ENCODE measurements at regions not wholly inside any gene's neighbourhood (a gene's known extent, or its start where the extent isn't known, plus 50 kb on each side); places are given as distances from the start of the nearest gene placed in this dataset.
"Not testable (repeated sequence)": the region's sequence is repeated elsewhere in the genome, so short reads cannot be mapped to it uniquely, and the experiment has no call there.

- in situ Hi-C loops (cut with MboI; ENCODE audit: low sequenced_read_pairs): no loop called here
- H3K4me1 ChIP-seq: no peaks in the 10 kb centered on the region
- H3K36me3 ChIP-seq (replicated peaks): no peaks in the 10 kb centered on the region
- H3K9me3 ChIP-seq: no peaks in the 10 kb centered on the region
- DNase-seq (ENCODE audit: low spot score in 2 of 2): no peak
- H3K4me3 ChIP-seq: no peak overlapping the region
- no peaks in the 10 kb centered on the region for H3K27me3 ChIP-seq (ENCODE audit: low read depth)
These were observed 238.9 kb downstream of the BLID start for GRCh38 chr11:121877152-121877551.

- Histone ChIP-seq H3K36me3 (replicated peaks) (no peaks in the 10 kb centered on the region), H3K9me3 (no peaks in the 10 kb centered on the region), H3K27me3 (ENCODE audit: low read depth) (no peaks in the 10 kb centered on the region), H3K4me3 (no peak overlapping the region), H3K4me1 (no peaks in the 10 kb centered on the region)
- no peak for DNase-seq (ENCODE audit: low spot score in 2 of 2)
- in situ Hi-C loops (cut with MboI; ENCODE audit: low sequenced_read_pairs): no loop called here
These were observed 242.2 kb downstream of the BLID start for GRCh38 chr11:121873766-121874165.

- Histone ChIP-seq H3K4me3 (no peak overlapping the region), H3K36me3 (replicated peaks) (no peaks in the 10 kb centered on the region), H3K9me3 (no peaks in the 10 kb centered on the region), H3K27me3 (ENCODE audit: low read depth) (no peaks in the 10 kb centered on the region; the same call in 1 of the 2 replicates), H3K4me1 (no peaks in the 10 kb centered on the region)
- DNase-seq (ENCODE audit: low spot score in 2 of 2): no peak
- in situ Hi-C loops (cut with MboI; ENCODE audit: low sequenced_read_pairs): no loop called here
These were observed 243.7 kb downstream of the BLID start for GRCh38 chr11:121872356-121872755.

- H3K27me3 ChIP-seq (ENCODE audit: low read depth): no peaks in the 10 kb centered on the region; the same call in 1 of the 2 replicates
- H3K9me3 ChIP-seq: no peaks in the 10 kb centered on the region
- H3K4me3 ChIP-seq: no peak overlapping the region
- H3K36me3 ChIP-seq (replicated peaks): no peaks in the 10 kb centered on the region
- no peak for DNase-seq (ENCODE audit: low spot score in 2 of 2)
- in situ Hi-C loops (cut with MboI; ENCODE audit: low sequenced_read_pairs): no loop called here
- H3K4me1 ChIP-seq: no peaks in the 10 kb centered on the region
These were observed 245.6 kb downstream of the BLID start for GRCh38 chr11:121870206-121871045.

GRCh38 chr11:121869478-121869877 lies 246.5 kb downstream of the BLID start:
- H3K36me3 ChIP-seq (replicated peaks): no peaks in the 10 kb centered on the region

GRCh38 chr11:121866754-121867153 lies 249.3 kb downstream of the BLID start:
- Histone ChIP-seq H3K9me3 (no peaks in the 10 kb centered on the region), H3K36me3 (replicated peaks) (no peaks in the 10 kb centered on the region), H3K4me3 (no peak overlapping the region), H3K27me3 (ENCODE audit: low read depth) (no peaks in the 10 kb centered on the region; the same call in 1 of the 2 replicates), H3K4me1 (no peaks in the 10 kb centered on the region)
- no peak for DNase-seq (ENCODE audit: low spot score in 2 of 2)
- in situ Hi-C loops (cut with MboI; ENCODE audit: low sequenced_read_pairs): no loop called here

More at GRCh38 chr11:121869478-121869877, 246.5 kb downstream of the BLID start:
- Histone ChIP-seq H3K4me1 (no peaks in the 10 kb centered on the region), H3K9me3 (no peaks in the 10 kb centered on the region), H3K4me3 (no peak overlapping the region), H3K27me3 (ENCODE audit: low read depth) (no peaks in the 10 kb centered on the region; the same call in 1 of the 2 replicates)
- in situ Hi-C loops (cut with MboI; ENCODE audit: low sequenced_read_pairs): no loop called here
- DNase-seq (ENCODE audit: low spot score in 2 of 2): no peak

GRCh38 chr11:121864660-121865059 lies 251.4 kb downstream of the BLID start:
- Histone ChIP-seq H3K27me3 (ENCODE audit: low read depth) (no peaks in the 10 kb centered on the region; the same call in 1 of the 2 replicates), H3K4me3 (no peak overlapping the region), H3K4me1 (no peaks in the 10 kb centered on the region), H3K36me3 (replicated peaks) (no peaks in the 10 kb centered on the region), H3K9me3 (no peaks in the 10 kb centered on the region)
- no peak for DNase-seq (ENCODE audit: low spot score in 2 of 2)
- in situ Hi-C loops (cut with MboI; ENCODE audit: low sequenced_read_pairs): no loop called here

- H3K9me3 ChIP-seq: no peaks in the 10 kb centered on the region
- H3K4me3 ChIP-seq: no peak overlapping the region
- no peaks in the 10 kb centered on the region for H3K36me3 ChIP-seq (replicated peaks)
- H3K4me1 ChIP-seq: no peaks in the 10 kb centered on the region
- in situ Hi-C loops (cut with MboI; ENCODE audit: low sequenced_read_pairs): no loop called here
- H3K27me3 ChIP-seq (ENCODE audit: low read depth): no peaks in the 10 kb centered on the region
- DNase-seq (ENCODE audit: low spot score in 2 of 2): no peak
These were observed 252.9 kb downstream of the BLID start for GRCh38 chr11:121863126-121863525.

- H3K9me3 ChIP-seq; H3K4me1 ChIP-seq; in situ Hi-C loops (cut with MboI; ENCODE audit: low sequenced_read_pairs); H3K36me3 ChIP-seq (replicated peaks); H3K27me3 ChIP-seq (ENCODE audit: low read depth); DNase-seq (ENCODE audit: low spot score in 2 of 2); H3K4me3 ChIP-seq: not testable (repeated sequence)
These were observed 260.9 kb downstream of the BLID start for GRCh38 chr11:121855138-121855537.

GRCh38 chr11:121844016-121844415 lies 272.0 kb downstream of the BLID start:
- no peak for DNase-seq (ENCODE audit: low spot score in 2 of 2)
- H3K9me3 ChIP-seq: no peaks in the 10 kb centered on the region
- peaks cover 34% of the 10 kb centered on the region for H3K27me3 ChIP-seq (ENCODE audit: low read depth)
- H3K4me1 ChIP-seq: peaks cover 10% of the 10 kb centered on the region
- no peaks in the 10 kb centered on the region for H3K36me3 ChIP-seq (replicated peaks)
- in situ Hi-C loops (cut with MboI; ENCODE audit: low sequenced_read_pairs): no loop called here
- H3K4me3 ChIP-seq: no peak overlapping the region

GRCh38 chr11:121842192-121842585 lies 273.8 kb downstream of the BLID start:
- in situ Hi-C loops (cut with MboI; ENCODE audit: low sequenced_read_pairs): no loop called here
- DNase-seq (ENCODE audit: low spot score in 2 of 2): peak; percentile 26 to 80

GRCh38 chr11:121841487-121842191 lies 274.4 kb downstream of the BLID start:
- no peaks in the 10 kb centered on the region for H3K9me3 ChIP-seq
- H3K4me1 ChIP-seq: peaks cover 10% of the 10 kb centered on the region
- in situ Hi-C loops (cut with MboI; ENCODE audit: low sequenced_read_pairs): no loop called here
- H3K27me3 ChIP-seq (ENCODE audit: low read depth): peaks cover 31% of the 10 kb centered on the region
- DNase-seq (ENCODE audit: low spot score in 2 of 2): peak; percentile 35 to 47
- no peaks in the 10 kb centered on the region for H3K36me3 ChIP-seq (replicated peaks)
- H3K4me3 ChIP-seq: no peak overlapping the region

More at GRCh38 chr11:121842192-121842585, 273.8 kb downstream of the BLID start:
- Histone ChIP-seq H3K27me3 (ENCODE audit: low read depth) (peaks cover 31% of the 10 kb centered on the region), H3K4me3 (no peak overlapping the region), H3K36me3 (replicated peaks) (no peaks in the 10 kb centered on the region), H3K4me1 (peaks cover 10% of the 10 kb centered on the region), H3K9me3 (no peaks in the 10 kb centered on the region)

- no peak for DNase-seq (ENCODE audit: low spot score in 2 of 2)
- H3K36me3 ChIP-seq (replicated peaks): no peaks in the 10 kb centered on the region
- in situ Hi-C loops (cut with MboI; ENCODE audit: low sequenced_read_pairs): no loop called here
These were observed 276.2 kb downstream of the BLID start for GRCh38 chr11:121839781-121840180.

GRCh38 chr11:121838571-121838970 lies 277.4 kb downstream of the BLID start:
- in situ Hi-C loops (cut with MboI; ENCODE audit: low sequenced_read_pairs): no loop called here

More at GRCh38 chr11:121839781-121840180, 276.2 kb downstream of the BLID start:
- H3K9me3 ChIP-seq: no peaks in the 10 kb centered on the region
- no peak overlapping the region for H3K4me3 ChIP-seq
- peaks cover 22% of the 10 kb centered on the region for H3K27me3 ChIP-seq (ENCODE audit: low read depth)
- H3K4me1 ChIP-seq: peaks cover 10% of the 10 kb centered on the region

More at GRCh38 chr11:121838571-121838970, 277.4 kb downstream of the BLID start:
- H3K9me3 ChIP-seq: no peaks in the 10 kb centered on the region
- H3K4me1 ChIP-seq: peaks cover 10% of the 10 kb centered on the region
- no peak overlapping the region for H3K4me3 ChIP-seq
- DNase-seq (ENCODE audit: low spot score in 2 of 2): no peak
- H3K36me3 ChIP-seq (replicated peaks): no peaks in the 10 kb centered on the region
- peaks cover 10% of the 10 kb centered on the region; the same call in 1 of the 2 replicates for H3K27me3 ChIP-seq (ENCODE audit: low read depth)
